H1 (cell line): ENCODE measurements at regions not wholly inside any gene's neighbourhood (a gene's known extent, or its start where the extent isn't known, plus 50 kb on each side); places are given as distances from the start of the nearest gene placed in this dataset.
A peak's percentile ranks its signal among the peaks of the same experiment; 100 is the strongest.

Source experiments
- CTCF ChIA-PET: fragments of 300-600 bp; sonication (Branson Sonifier 250); formaldehyde crosslinking; loops from one replicate; lab custom pipeline; 2021; ENCODE audit not compliant: partially characterized antibody; lab: Charles Lee
- POLR2A ChIA-PET: fragments of 300-600 bp; sonication (Branson Sonifier 250); formaldehyde crosslinking; loops from one replicate; lab custom pipeline; 2021; ENCODE audit warnings: inconsistent platforms; ENCODE audit not compliant: partially characterized antibody; lab: Charles Lee
- DNase-seq, 2 experiments: peaks; one replicate each; pipeline versions ENCODE4 v3.0.0 to v3.0.0-alpha.2; 2010 to 2022; ENCODE audit warnings: low spot score in 2 of 2, low read depth in 1 of 2, mixed read lengths in 1 of 2
- FAIRE-seq: peaks from 2 replicates; lab custom pipeline; 2011; peaks lifted over from hg19 to GRCh38; lab: Jason Lieb, UNC
- H2AFZ ChIP-seq: 2 replicates; pipeline ENCODE4 v1.8.1; 2012; ENCODE audit warnings: low read length, inconsistent platforms
- H2AK5ac ChIP-seq: 2 replicates; pipeline ENCODE4 v1.6.1; 2013; ENCODE audit warnings: low read depth, low read length
- H2BK120ac ChIP-seq: replicated peaks from 2 replicates; pipeline ENCODE3; 2013; ENCODE audit warnings: low read depth, low read length, inconsistent platforms
- H2BK12ac ChIP-seq: 2 replicates; pipeline ENCODE4 v1.6.1; 2013; ENCODE audit warnings: low read depth, low read length
- H2BK15ac ChIP-seq: 2 replicates; pipeline ENCODE4 v1.6.1; 2013; ENCODE audit warnings: low read length
- H2BK20ac ChIP-seq: 2 replicates; pipeline ENCODE4 v1.6.1; 2013; ENCODE audit warnings: low read length
- H2BK5ac ChIP-seq: 2 replicates; pipeline ENCODE4 v1.6.1; 2013; ENCODE audit warnings: low read depth, low read length
- H3K14ac ChIP-seq: 2 replicates; pipeline ENCODE4 v1.6.1; 2013; ENCODE audit warnings: inconsistent platforms; ENCODE audit not compliant: insufficient read length
- H3K18ac ChIP-seq: 2 replicates; pipeline ENCODE4 v1.6.1; 2013; ENCODE audit warnings: low read length; ENCODE audit errors: extremely low read depth
- H3K23ac ChIP-seq: 2 replicates; pipeline ENCODE4 v1.6.1; 2013; ENCODE audit warnings: inconsistent platforms; ENCODE audit not compliant: insufficient read length
- H3K23me2 ChIP-seq: 2 replicates; pipeline ENCODE4 v1.6.1; 2013; ENCODE audit warnings: low read depth, low read length
- H3K27ac ChIP-seq: 2 replicates; pipeline ENCODE4 v1.6.1; 2011; ENCODE audit warnings: low read depth, low read length, inconsistent platforms
- H3K27me3 ChIP-seq, 4 experiments: replicated peaks in 1 of 4; 1 replicate in 1 of 4; 2 replicates in 3 of 4; pipeline versions ENCODE4 v1.6.1 to v1.8.1; 2011 to 2013; ENCODE audit warnings: low read length in 3 of 4, mild to moderate bottlenecking in 3 of 4, inconsistent platforms in 2 of 4, mixed read lengths in 2 of 4, moderate library complexity in 1 of 4; ENCODE audit not compliant: control insufficient read depth in 3 of 4, insufficient read depth in 3 of 4; ENCODE audit errors: extremely low read depth in 1 of 4
- H3K36me3 ChIP-seq, 4 experiments: 2 replicates each; pipeline versions ENCODE4 v1.6.1 to v1.8.1; 2011 to 2013; ENCODE audit warnings: mild to moderate bottlenecking in 4 of 4, low read length in 3 of 4, moderate library complexity in 2 of 4, control low read depth in 1 of 4, inconsistent platforms in 1 of 4; ENCODE audit not compliant: insufficient read depth in 4 of 4, control insufficient read depth in 2 of 4
- H3K4ac ChIP-seq: replicated peaks from 2 replicates; pipeline ENCODE3; 2013; ENCODE audit warnings: low read length, low read depth, mixed read lengths, inconsistent platforms; ENCODE audit not compliant: insufficient read length
- H3K4me1 ChIP-seq, 4 experiments: replicated peaks in 1 of 4; 1 replicate in 1 of 4; 2 replicates in 3 of 4; pipeline versions ENCODE4 v1.6.1 to v1.8.1; 2011 to 2013; ENCODE audit warnings: low read length in 3 of 4, inconsistent platforms in 2 of 4, mixed read lengths in 1 of 4; ENCODE audit not compliant: insufficient read depth in 4 of 4, control insufficient read depth in 3 of 4
- H3K4me2 ChIP-seq, 2 experiments: 2 replicates each; pipeline versions ENCODE4 v1.6.1 to v1.8.1; 2011 to 2013; ENCODE audit warnings: low read depth in 2 of 2, low read length in 2 of 2, control low read depth in 1 of 2, inconsistent platforms in 1 of 2, mild to moderate bottlenecking in 1 of 2; ENCODE audit not compliant: insufficient read depth in 1 of 2
- H3K4me3 ChIP-seq, 4 experiments: fragments of 200-600, 300-600 bp in 1 of 4; sonication (generic), shearing (Covaris generic), sonication (Bioruptor Twin) in 1 of 4; 2 replicates each; pipeline versions ENCODE4 v1.5.1 to v1.8.1; 2011 to 2016; ENCODE audit warnings: low read length in 4 of 4, low read depth in 3 of 4, control low read depth in 2 of 4, inconsistent platforms in 2 of 4, mild to moderate bottlenecking in 2 of 4, mixed read lengths in 1 of 4, moderate library complexity in 1 of 4; ENCODE audit not compliant: insufficient read depth in 2 of 4; ENCODE audit errors: extremely low read depth in 1 of 4
- H3K56ac ChIP-seq: replicated peaks from 2 replicates; pipeline ENCODE3; 2013; ENCODE audit warnings: low read depth, mild to moderate bottlenecking, mixed read lengths, low read length, inconsistent platforms; ENCODE audit not compliant: insufficient read length
- H3K79me1 ChIP-seq: 2 replicates; pipeline ENCODE4 v1.6.1; 2013; ENCODE audit warnings: low read depth, low read length, control low read depth
- H3K79me2 ChIP-seq, 2 experiments: 2 replicates each; pipeline versions ENCODE4 v1.6.1 to v1.8.1; 2012 to 2013; ENCODE audit warnings: low read length in 2 of 2, mild to moderate bottlenecking in 2 of 2, inconsistent platforms in 1 of 2; ENCODE audit not compliant: insufficient read depth in 2 of 2, control insufficient read depth in 1 of 2
- H3K9ac ChIP-seq, 4 experiments: replicated peaks in 1 of 4; 1 replicate in 1 of 4; 2 replicates in 3 of 4; pipeline versions ENCODE4 v1.6.1 to v1.8.1; 2011 to 2013; ENCODE audit warnings: low read depth in 3 of 4, low read length in 3 of 4, control low read depth in 2 of 4, mild to moderate bottlenecking in 2 of 4, moderate library complexity in 2 of 4, inconsistent platforms in 1 of 4; ENCODE audit errors: extremely low read depth in 1 of 4
- H3K9me3 ChIP-seq, 2 experiments: 2 replicates each; pipeline versions ENCODE4 v1.6.1 to v1.8.1; 2012 to 2013; ENCODE audit warnings: mild to moderate bottlenecking in 2 of 2, moderate library complexity in 2 of 2, control low read depth in 1 of 2, inconsistent platforms in 1 of 2, low read depth in 1 of 2, low read length in 1 of 2, mixed read lengths in 1 of 2; ENCODE audit not compliant: insufficient read depth in 2 of 2
- H4K20me1 ChIP-seq, 2 experiments: replicated peaks in 1 of 2; 2 replicates each; pipeline versions ENCODE3 to v1.8.1; 2011 to 2013; ENCODE audit warnings: inconsistent platforms in 2 of 2, low read length in 2 of 2, mild to moderate bottlenecking in 1 of 2; ENCODE audit not compliant: insufficient read depth in 2 of 2, control insufficient read depth in 1 of 2
- H4K5ac ChIP-seq: 2 replicates; pipeline ENCODE4 v1.6.1; 2013; ENCODE audit warnings: low read length, low read depth, mixed read lengths, inconsistent platforms; ENCODE audit not compliant: insufficient read length
- H4K8ac ChIP-seq: 2 replicates; pipeline ENCODE4 v1.8.0; 2013; ENCODE audit warnings: mild to moderate bottlenecking, moderate library complexity, low read length, inconsistent platforms; ENCODE audit not compliant: insufficient read depth; ENCODE audit errors: extremely low read depth
- H4K91ac ChIP-seq: replicated peaks from 2 replicates; pipeline ENCODE3; 2013; ENCODE audit warnings: low read length, mixed read lengths, inconsistent platforms; ENCODE audit not compliant: insufficient read length
- CBX5 ChIP-seq: fragments of 300-800, 300-1000 bp; sonication (generic); IDR thresholded peaks from 2 replicates; pipeline ENCODE4 v1.7.1; 2016; ENCODE audit warnings: antibody characterized with exemption, low read length, low read depth
- CBX8 ChIP-seq: fragments of 300-800, 300-1000 bp; sonication (generic); IDR thresholded peaks from 2 replicates; pipeline ENCODE4 v1.7.1; 2016; ENCODE audit warnings: low read depth, low read length, borderline replicate concordance
- CHD2 ChIP-seq: IDR thresholded peaks from 2 replicates; pipeline ENCODE4 v1.6.1; 2012; ENCODE audit warnings: low read length, improper control_type of control experiment
- FOSL1 ChIP-seq: IDR thresholded peaks from 2 replicates; pipeline ENCODE4 v1.6.1; 2011; ENCODE audit warnings: mild to moderate bottlenecking, low read depth, low read length, moderate library complexity; ENCODE audit not compliant: insufficient read depth
- JUN ChIP-seq: IDR thresholded peaks from 2 replicates; pipeline ENCODE4 v1.6.1; 2011; ENCODE audit warnings: low read depth, mild to moderate bottlenecking, improper control_type of control experiment, low read length
- MAFK ChIP-seq: IDR thresholded peaks from 2 replicates; pipeline ENCODE4 v1.6.1; 2012; ENCODE audit warnings: low read depth, mild to moderate bottlenecking, improper control_type of control experiment, low read length
- SIN3A ChIP-seq, 2 experiments: IDR thresholded peaks in 1 of 2; conservative IDR thresholded peaks in 1 of 2; 2 replicates each; pipeline ENCODE4 v1.6.1; 2011 to 2012; ENCODE audit warnings: low read length in 2 of 2, improper control_type of control experiment in 1 of 2, low read depth in 1 of 2, mild to moderate bottlenecking in 1 of 2
- WGBS, 2 experiments: shearing (Covaris generic) in 1 of 2; methylation state at CpG; one replicate each; pipeline versions ENCODE4 v1.1.6 to v1.1.7; 2013 to 2015; ENCODE audit warnings: low lambda C conversion rate in 2 of 2, mixed read lengths in 2 of 2, inconsistent platforms in 1 of 2, low coverage in 1 of 2, missing lambda C conversion rate in 1 of 2; ENCODE audit not compliant: insufficient replicate concordance in 2 of 2, insufficient coverage in 1 of 2, insufficient read length in 1 of 2; ENCODE audit errors: extremely low coverage in 1 of 2, missing lambda C conversion rate in 1 of 2; 5-methylcytosine and 5-hydroxymethylcytosine counted together
- TF ChIP-seq, protein P1 (sequence below), 3 experiments: IDR thresholded peaks; 1 replicate in 2 of 3; 2 replicates in 1 of 3; pipeline versions ENCODE4 v1.5.1 to v1.6.1; 2011; ENCODE audit warnings: low read length in 3 of 3, mild to moderate bottlenecking in 3 of 3, inconsistent platforms in 2 of 3, low read depth in 1 of 3, moderate library complexity in 1 of 3; ENCODE audit not compliant: insufficient read depth in 1 of 3; ENCODE audit errors: control extremely low read depth in 1 of 3
- TF ChIP-seq, protein P2 (sequence below): IDR thresholded peaks from 2 replicates; pipeline ENCODE4 v1.6.1; 2012; ENCODE audit warnings: low read length, inconsistent platforms

DNA sequence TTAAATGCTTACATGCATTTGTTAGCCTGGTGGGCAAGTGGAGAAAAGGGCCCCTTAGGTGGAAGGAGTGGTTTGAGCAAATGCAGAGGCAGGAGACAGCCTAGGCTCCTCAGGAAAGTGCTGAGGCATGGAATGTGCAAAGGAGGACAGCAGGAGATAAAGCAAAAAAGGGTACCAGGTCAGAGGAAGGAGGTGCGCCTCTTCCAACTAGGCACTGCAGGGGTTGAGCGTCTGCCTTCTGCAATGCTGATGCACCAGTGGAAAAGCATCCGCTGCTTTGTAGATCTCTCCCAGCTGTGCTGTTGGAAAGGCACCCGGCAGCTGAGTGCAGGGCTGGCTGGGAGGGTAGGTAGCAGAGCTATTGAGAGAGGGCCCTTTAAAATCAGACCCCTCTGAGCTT is 287.0 kb upstream of the XYLT1 start:
- DNase-seq (no peak), FAIRE-seq (peak; percentile 90)
- POLR2A ChIA-PET = interaction anchor here (1.2 to 2.4 kb wide), 2 partner anchors 10 to 12 kb away, joined by 5 to 14 read pairs; no protein-coding TSS in a partner anchor
- Histone ChIP-seq H3K36me3 (no peaks in the 10 kb centered on the region), H4K20me1 (no peaks in the 10 kb centered on the region), H3K23me2 (no peaks in the 10 kb centered on the region), H3K4me2 (peak overlapping the region; percentile 16 to 19; a peak in 2 of 4 replicates), H2BK12ac (no peak overlapping the region; the same call in 1 of the 2 replicates), H4K8ac (no peak overlapping the region), H3K23ac (no peak overlapping the region), H3K4me3 (no peak overlapping the region), H4K91ac (peak overlapping the region; percentile 20), H3K18ac (peak overlapping the region; percentile 75), H3K9me3 (0 out of 4 replicates have a peak, but pooled peaks cover 0 to 3% of the 10 kb centered on the region in 2 experiments), H3K14ac (no peak overlapping the region), H3K79me2 (no peaks in the 10 kb centered on the region), H2AK5ac (no peak overlapping the region), H3K27me3 (no peaks in the 10 kb centered on the region), H3K4me1 (peaks cover 0 to 13% (median 8%) of the 10 kb centered on the region in 4 experiments; a peak in 5 of 7 replicates), H2BK120ac (no peak overlapping the region), H3K56ac (no peak overlapping the region), H2AFZ (0 out of 2 replicates have a peak overlapping the region, but pooled peaks have one; percentile 23), H3K79me1 (no peaks in the 10 kb centered on the region), H2BK15ac (no peak overlapping the region), H4K5ac (no peak overlapping the region), H2BK5ac (peak overlapping the region; percentile 66), H2BK20ac (no peak overlapping the region), H3K27ac (peak overlapping the region; percentile 7; the same call in 1 of the 2 replicates), H3K9ac (no peak overlapping the region), H3K4ac (no peak overlapping the region)
- CTCF ChIA-PET = interaction anchor here (1.1 to 1.9 kb wide), 4 partner anchors 9 to 213 kb away, joined by 3 to 7 read pairs (median 4); no protein-coding TSS in a partner anchor
- 4% methylated on average over 4 of the region's 4 CpGs; no CpG with 5 or more reads in 1 of the 2 experiments for WGBS, 2 experiments
- TF ChIP-seq CHD2 (no peak), CBX8 (no peak), JUN (no peak), CBX5 (no peak), SIN3A (conservative IDR thresholded peaks at IDR 0.05 in 1 of 2, IDR thresholded peaks at IDR 0.05 in 1 of 2; ENCODE audit: low read depth in 1 of 2, low read length in 2 of 2) (no peak), FOSL1 (no peak), MAFK (peak; percentile 87)
- TF ChIP-seq, protein P1, sequence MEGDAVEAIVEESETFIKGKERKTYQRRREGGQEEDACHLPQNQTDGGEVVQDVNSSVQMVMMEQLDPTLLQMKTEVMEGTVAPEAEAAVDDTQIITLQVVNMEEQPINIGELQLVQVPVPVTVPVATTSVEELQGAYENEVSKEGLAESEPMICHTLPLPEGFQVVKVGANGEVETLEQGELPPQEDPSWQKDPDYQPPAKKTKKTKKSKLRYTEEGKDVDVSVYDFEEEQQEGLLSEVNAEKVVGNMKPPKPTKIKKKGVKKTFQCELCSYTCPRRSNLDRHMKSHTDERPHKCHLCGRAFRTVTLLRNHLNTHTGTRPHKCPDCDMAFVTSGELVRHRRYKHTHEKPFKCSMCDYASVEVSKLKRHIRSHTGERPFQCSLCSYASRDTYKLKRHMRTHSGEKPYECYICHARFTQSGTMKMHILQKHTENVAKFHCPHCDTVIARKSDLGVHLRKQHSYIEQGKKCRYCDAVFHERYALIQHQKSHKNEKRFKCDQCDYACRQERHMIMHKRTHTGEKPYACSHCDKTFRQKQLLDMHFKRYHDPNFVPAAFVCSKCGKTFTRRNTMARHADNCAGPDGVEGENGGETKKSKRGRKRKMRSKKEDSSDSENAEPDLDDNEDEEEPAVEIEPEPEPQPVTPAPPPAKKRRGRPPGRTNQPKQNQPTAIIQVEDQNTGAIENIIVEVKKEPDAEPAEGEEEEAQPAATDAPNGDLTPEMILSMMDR (IDR thresholded peaks at IDR 0.05; ENCODE audit: control extremely low read depth in 1 of 3, insufficient read depth in 1 of 3, low read depth in 1 of 3, low read length in 3 of 3) = no peak
- TF ChIP-seq, protein P2, sequence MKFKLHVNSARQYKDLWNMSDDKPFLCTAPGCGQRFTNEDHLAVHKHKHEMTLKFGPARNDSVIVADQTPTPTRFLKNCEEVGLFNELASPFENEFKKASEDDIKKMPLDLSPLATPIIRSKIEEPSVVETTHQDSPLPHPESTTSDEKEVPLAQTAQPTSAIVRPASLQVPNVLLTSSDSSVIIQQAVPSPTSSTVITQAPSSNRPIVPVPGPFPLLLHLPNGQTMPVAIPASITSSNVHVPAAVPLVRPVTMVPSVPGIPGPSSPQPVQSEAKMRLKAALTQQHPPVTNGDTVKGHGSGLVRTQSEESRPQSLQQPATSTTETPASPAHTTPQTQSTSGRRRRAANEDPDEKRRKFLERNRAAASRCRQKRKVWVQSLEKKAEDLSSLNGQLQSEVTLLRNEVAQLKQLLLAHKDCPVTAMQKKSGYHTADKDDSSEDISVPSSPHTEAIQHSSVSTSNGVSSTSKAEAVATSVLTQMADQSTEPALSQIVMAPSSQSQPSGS = no peak
